GM21447 (cell line): ENCODE measurements at regions not wholly inside any gene's neighbourhood (a gene's known extent, or its start where the extent isn't known, plus 50 kb on each side); places are given as distances from the start of the nearest gene placed in this dataset.
A peak's percentile ranks its signal among the peaks of the same experiment; 100 is the strongest.

Source experiments
- ATAC-seq: cut with Tn5 transposase; IDR thresholded peaks from one replicate; pipeline ENCODE4 v1.9.1; 2021; ENCODE audit not compliant: unreplicated experiment

DNA sequence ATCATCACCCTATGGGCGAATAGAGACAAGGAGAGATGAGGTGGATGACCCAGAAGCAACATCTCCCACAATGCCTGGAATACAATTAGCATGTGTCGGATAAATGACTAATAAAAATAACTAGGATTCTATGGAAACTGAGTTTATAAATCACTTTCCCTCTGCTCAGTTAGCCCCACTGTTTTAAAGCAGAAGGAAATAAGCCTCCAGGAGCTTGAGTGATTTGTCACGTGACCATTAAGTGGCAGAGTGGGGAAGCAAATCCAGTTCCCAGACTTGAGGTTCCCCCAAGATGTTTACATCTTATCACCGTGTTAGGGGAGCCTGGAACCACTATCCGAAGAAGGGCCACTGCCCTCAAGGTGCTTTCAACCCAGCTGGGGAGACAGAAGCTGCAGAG, 136.5 kb upstream of the CCND2 start:
- no peak for ATAC-seq

DNA sequence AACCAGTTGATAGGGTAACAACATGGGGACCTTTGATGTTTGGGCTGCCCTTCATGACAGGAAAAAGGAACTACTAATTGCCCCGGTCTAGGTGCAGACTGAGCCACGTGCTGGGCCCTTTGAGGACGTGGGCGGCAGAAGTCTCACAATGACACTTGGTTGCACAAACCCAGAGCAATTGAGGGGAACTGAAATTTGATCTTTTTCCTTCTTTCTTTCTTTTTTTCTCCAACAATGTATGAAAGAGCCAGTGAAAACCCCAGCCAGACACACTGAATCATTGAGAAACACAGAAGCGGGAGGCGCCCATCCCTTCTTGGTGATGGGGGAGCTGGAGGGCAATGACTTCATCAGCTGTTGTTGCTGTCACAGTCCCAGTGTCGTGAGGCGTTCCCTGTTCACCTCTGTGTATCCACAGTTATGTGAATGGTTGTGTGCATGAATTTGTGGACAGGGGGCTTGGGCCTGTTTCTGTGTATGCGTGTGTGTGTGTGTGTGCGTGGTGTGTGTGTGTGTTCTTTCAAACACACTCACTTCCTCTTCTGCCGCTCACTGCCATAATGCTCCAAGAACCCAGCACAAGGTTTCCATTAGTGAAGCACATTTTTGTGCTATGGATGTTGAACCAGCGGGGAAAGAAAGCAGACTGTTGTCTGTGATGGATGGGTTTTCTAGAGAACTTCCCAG, 137.5 kb upstream of the CCND2 start:
- peak; percentile 78 for ATAC-seq

DNA sequence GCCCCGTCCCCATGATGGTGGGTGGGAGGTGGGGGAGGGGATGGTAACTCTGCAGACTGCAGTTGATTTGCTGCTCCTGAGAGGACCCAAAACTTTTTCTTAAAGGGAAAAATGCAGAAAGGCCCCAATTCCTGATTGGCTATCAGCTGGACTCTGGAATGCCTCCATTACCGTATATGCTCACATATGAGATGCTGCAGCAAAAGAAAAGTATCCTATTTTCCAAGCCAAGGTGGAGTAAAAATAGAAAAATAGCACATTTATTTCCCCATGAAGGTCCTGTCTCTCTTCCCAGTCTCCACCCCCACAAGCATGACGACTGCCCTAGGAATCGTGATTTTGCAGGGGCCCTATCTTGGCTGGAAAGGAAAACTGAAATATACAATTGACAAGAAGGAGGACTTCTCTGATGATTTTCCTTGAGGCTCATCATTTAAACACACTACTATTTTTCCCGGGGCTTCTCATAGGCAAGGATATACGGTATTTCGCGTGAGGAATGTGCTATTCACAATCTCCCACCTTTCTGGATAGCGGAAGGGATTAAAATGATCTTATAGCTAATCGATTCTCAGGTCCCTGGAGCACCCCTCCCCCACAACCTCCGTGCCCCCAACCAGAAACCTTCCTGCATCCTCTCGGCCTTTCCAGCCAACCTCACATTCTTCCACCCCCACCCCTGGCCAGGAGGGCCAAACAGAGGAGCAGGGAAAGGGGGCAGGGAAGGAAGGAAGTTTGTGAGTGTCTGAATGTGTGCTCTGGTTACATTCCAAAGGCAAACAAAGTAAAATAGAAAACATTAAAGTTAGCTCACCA, 138.9 kb upstream of the CCND2 start:
- no peak for ATAC-seq

DNA sequence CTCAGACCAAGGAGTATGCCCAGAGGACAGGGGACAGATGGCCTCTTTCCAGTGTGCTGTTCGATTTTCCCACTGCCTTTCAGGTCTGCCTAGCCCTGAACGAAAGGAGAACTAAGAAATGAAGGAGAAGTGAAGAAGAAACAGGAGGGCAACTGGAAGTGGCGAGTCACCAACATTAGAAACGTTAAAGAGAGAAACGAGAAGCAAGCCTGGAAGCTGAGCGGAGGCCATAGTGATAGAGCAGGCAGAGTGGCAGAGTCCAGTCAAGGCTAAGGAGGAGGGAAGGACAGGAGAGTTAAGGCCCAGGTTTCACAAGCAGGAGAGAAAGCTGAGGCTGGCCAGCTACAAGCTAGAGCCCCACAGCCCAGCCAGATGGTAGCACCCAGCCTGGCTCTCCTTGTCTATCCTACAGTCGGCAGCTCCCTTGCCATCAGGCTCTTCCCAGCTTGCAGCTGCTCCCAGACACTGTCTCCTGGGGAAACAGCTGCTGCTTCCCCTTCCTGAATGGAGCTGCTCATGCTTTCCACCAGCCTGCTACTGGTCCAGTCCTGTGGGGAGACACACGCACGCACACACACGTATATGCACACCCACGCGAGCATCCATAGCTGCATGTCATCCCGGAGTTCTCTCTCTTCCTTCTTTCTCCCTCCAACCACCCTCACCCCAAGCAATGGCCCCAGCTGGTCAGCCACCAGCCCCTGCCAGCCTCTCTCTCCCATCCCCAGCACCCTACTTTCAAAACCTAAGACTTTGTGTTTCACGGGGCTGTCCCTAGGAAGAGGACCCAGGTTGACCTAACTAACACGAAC, 139.7 kb upstream of the CCND2 start:
- ATAC-seq: no peak

DNA sequence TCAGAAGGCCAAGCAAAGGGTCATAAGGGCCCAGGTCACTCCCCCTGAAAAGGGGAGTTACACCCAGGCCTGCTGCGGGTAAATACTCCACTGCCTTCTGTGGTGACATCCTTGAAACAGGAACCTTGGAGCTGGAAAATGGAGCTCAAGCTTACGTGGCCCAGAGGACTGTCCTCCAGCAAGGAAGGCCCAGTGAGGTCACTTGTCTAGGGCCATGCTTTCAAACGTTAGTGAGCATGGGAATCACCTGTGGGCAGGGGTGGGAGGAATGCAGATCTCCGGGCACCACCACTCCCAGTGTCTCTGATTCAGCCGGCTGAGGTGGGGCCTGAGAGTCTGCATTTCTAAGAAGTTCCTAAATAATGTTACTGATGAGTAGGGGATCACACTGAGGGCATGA, 140.5 kb upstream of the CCND2 start:
- ATAC-seq: no peak

DNA sequence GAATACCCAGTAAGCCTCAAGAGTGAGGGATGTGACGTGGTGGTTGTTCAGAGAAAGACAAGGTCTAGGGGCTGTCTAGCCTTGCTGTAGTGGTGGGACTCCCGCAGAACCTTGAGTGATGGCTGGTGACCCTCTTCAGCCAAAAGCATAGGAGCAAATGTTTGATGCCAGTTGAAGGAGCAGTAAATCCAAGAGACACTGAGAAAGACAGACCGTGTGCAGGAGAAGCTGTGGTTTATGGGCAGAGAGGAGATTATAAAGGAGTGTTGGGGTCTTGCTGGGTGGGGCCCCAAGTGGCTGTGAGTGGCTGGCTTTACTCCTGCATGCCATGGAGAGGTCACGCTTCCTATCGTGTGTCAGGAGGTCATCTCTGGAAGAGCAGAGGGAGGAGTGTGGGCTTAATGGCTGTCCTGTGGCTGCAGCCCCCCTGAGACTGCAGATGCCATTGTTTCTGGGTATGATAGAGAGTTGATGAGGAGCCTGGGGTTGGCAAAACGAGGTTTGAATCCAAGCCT, 152.0 kb upstream of the CCND2 start:
- no peak for ATAC-seq

DNA sequence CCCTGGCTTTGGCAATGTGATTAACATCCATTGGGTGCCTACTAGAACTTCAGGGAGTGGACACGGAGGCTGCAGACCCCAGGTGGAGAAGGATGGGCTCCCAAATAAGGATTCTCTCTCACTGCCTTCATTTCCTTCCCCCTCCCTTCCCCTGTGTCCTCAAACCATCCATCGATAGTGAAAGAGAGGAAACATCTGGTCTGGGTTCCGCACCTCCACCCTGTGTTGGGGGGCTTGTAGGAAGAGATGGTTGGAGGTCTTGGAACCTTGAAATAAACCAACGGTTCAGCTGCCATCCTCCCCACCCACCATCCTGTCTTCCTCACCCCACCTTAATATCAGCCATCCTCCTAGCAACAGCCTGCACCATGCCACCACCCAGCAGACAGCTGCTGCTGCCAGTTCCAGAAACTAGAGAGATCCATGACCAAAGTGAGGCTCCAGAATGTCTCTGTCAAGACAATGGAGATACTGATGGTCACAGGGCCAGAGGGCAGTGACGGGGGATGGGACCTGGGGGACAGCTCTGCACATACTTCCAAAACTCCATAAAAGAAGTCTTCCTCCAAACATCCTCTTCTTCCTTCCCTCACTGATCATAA, 153.1 kb upstream of the CCND2 start:
- ATAC-seq: no peak

DNA sequence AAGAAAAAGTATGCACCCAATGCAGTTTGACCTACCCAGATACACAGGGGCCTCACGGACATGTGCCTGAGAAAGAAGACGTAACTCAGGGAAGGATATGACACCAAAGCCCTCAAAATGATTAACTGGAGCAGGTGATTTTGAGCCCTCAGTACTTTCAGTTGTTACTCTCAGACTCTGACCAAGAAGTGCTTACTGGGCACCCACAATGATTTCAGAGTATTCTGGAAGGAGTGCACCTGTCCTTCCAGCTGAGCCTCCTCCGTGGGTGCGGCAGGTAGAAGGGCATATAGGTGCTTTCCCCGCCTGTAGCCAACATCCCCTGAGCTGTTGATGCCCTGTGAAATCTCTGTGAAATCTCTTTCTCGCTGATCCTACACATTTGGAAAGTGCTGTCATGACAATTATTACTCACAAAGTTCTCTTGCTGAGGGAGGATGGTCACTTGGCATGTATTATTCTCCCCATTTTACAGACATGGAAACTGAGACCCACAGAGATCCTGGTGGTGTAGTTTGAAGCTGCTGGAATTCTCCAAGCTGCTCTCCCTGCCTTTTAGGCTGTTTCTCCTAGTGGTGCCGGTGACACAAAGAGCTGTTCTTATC, 154.3 kb upstream of the CCND2 start:
- ATAC-seq: peak; percentile 69

DNA sequence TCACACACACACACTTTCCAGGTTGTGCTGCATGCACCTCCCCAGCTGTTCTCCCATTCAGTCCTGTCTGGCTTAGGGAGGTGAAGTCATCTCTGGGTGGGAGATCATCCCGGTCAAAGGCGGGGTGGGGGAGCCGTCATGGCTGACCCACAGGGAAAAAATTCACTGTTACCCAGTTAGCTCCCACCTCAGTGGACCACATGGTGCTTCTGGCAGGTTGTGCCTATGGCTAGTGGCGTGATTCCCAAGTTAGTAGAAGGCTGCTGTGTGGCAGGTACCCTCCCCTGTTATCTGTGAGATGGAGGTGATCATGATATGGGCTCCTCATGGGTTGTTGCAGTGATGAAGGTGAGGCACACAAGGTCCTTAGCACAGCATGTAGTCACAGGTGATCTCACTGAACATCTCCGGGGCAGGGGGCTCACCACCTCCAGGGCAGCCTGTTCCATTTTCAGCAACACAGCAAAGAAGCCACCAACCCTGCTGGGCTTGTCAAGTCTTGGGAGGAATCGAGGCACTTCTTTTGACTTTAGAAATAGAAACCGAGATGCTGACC, 154.9 kb upstream of the CCND2 start:
- ATAC-seq: peak; percentile 6

DNA sequence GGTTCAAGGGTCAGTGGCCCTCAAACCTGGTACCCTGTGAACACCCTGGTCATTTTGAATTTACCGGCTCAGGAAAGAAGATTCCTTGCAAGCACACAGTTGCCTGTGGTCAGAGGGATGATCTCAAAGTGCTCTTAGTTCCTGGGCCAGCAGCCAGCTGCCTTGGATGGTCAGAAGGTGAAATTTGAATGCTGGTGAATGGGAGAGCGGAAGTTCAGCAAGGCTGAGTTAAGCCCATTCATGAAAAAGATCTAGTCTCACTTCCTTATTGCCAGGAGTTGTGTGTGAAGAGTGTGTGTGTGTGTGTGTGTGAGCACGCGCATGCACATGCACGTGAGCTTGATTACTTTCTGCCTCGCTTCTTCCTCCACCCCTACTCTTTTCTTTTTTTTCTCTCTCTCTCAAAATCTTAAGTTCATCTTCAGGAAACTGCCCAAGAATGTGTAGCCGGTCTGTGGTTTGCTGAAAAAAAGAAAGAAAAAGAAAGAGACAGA, 155.5 kb upstream of the CCND2 start:
- peak; percentile 40 for ATAC-seq

DNA sequence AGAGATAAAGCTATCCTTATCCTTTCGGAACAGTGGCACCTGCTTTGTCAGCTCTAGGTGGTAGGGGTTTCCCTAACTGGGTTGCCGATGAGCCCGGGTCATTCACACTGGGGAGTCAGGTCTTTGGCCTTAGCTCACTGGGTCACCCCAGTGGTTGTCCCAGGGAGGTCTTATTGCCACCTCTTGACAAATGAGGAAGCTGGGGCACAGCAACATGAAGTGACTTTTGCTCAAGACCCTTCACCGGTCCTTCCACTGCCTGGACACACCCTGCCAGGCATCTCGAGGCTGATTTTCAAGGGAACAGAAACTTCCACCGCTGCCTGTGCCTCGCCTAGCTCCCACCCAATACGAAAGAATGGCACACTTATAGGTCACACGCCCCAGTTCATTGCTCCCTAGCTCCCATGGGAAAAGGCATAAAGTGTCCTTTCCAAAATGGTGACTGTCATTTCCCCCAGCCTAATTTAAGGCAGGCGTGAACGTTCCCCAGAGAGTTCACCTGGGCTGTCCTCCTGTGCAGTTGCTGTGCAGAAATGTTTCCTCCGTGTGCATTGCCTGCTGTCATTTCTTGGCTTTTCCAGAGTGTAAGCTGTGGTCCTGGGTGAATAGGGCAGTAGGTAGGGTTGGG, 156.1 kb upstream of the CCND2 start:
- peak; percentile 3 for ATAC-seq

DNA sequence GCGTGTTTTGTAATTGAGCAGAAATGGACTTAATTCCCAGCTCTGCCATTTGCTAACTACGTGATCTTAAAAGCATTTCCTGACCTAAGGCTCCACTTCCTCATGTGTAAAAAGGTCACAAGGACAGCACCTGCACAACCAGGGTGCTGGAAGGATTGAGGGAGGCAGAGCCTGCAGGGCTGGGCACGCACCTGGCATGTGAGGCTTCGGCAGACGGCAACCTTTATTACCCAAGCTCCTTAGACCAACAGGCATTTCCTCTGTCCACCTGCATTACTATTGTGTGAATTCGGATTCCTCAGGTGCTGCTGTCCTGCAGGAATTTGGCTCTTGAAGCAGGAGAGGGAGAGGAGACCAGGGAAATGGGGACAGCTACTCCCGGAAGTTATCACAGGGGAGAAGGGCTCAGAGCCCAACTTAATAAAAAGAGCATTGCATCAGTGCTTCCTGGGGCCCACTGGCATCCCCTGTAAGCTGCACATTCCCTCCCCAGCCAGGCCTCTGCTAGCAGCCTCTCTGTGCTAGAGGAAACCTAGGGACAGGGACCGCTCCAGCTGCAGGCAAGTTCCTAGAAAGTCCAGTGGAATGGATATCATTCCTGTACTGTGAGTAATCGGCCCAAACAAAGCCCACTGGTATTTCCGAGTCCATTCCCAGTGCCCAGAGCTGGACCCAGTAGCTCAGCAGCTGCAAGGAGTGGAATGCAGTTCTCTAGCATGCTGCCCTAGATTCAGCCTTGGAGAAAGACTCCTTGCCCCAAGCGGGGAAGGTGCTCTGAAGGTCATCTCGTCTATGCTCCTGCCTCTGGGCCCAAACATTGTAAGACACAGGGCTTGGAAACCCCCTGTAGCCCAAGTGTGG, 157.1 kb upstream of the CCND2 start:
- no peak for ATAC-seq

DNA sequence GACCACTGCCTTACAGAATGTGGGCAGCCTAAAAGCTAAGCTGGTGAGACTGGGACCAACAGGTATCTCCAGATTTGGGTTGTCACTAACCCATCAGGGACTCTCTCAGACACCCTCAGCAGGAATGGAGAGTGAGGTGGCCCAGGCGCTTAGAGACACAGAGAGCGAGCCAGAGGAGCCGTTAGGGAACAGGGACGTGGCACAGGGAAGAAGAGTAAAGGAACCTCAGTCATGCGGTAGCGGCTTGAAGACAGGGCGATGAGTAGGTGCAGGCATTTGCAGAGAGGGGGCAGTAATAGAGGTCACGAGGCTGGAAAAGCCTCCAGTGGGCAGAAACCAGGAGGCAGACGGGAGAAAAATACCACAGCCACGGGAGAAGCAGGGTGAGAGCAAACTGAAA, 158.0 kb upstream of the CCND2 start:
- ATAC-seq: no peak

DNA sequence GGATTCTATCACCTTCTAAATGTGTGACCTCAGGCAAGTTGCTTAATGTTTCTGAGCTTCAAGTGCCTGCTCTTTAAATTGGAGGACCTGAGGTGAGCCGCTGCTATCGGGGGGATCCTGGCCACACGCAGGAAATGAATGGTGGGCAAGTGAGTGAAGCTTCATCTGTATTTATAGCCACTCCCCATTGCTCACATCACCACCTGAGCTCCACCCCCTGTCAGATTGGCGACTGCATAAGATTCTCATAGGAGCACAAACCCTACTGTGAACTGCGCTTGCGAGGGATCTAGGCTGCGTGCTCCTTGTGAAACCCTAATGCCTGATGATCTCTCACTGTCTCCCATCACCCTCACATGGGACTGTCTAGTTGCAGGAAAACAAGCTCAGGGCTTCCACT, 158.6 kb upstream of the CCND2 start:
- no peak for ATAC-seq

DNA sequence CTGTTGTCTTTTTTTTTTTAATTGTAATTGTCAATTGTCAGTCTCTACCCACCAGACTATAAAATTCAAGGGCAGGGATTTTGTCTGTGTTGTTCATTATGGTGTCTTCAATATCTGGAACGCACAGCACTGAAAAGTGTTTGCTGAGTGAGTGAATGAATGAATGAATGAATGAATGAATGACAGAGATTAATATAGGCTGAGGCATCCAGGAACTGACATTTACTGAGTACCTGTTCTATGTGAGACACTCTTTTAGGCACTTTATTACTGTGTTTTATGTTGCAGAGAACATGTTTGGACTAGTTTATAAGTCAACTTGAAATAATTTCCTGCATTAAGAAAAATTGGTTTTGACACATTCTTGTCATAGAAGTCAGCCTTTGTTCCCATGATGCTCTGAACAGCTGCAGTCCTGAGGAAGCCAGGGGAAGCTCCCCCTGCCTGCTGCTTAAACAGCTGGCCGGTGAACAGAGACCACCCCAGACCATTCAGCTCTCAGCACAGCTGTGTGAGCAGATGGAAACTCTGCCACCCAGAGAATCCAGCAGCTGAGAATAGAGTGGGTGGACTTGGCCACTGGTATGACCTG, 160.7 kb upstream of the CCND2 start:
- no peak for ATAC-seq

DNA sequence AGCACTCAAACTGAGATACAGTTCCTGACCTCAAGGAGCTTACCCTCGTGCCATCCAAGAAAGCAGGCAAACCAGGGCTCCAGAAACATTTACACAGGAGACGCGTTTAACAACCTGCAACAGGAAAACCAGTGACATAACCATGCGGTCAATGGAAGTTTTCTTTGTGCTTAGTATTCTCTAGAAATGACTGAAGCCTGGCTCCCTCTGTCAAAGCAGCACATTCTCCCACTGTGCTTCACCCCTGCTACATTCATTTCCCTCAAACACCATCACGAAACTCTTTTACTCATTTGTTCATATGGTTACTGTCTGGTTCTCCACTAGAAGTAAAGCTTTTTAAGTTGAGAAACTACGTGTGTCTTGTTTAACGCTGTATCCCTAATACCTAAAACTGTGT, 161.3 kb upstream of the CCND2 start:
- ATAC-seq: no peak

DNA sequence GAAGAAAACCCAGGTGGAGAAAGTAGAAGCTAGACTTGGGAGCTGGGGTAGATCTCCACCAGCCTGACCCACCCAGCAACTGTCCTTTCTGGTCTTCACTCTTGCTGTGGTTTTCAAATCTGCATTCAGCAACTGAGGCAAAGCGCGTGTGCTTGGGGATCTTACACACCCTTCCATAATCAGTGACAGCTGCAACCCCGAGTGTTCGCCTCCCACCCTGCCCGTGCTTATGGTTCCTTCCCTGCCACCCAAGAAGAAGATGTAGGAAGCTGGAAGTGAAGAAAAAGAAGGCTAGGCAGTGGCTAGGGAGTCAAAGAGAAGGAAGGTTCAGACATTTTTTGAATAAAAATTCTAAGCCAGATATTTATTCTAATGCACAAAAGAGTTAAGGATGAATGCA, 162.6 kb upstream of the CCND2 start:
- ATAC-seq: no peak

DNA sequence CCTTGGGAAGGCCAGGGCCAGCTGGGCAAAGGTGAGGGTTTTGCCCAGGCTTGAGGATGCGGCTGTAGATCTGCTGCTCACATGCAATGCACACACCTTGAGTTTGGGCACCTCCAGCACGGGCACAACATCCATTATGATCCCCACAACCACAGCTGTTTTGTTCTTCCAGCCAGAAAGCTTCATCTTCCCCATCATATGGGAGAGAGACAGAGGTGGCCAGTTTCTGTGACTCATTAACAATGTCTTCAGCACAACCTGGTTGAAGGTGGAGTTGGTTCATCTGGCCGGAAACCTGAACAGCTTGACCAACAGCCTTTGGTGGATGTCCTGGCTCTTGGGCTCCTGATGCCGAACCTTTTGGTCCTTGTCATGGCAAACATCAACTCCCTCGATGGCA, 163.7 kb upstream of the CCND2 start:
- ATAC-seq: no peak
